H9 (cell line): ENCODE measurements at regions not wholly inside any gene's neighbourhood (a gene's known extent, or its start where the extent isn't known, plus 50 kb on each side); places are given as distances from the start of the nearest gene placed in this dataset.

Experiments
- DNase-seq: peaks from one replicate; pipeline ENCODE4 v3.0.0-alpha.2; 2017
- H2AFZ ChIP-seq: one replicate; pipeline ENCODE4 v1.6.1; 2013; ENCODE audit warnings: mild to moderate bottlenecking, low read length, control low read depth, moderate library complexity
- H2AK5ac ChIP-seq: 2 replicates; pipeline ENCODE4 v1.6.1; 2013; ENCODE audit warnings: low read length, control low read depth, mixed read lengths; ENCODE audit not compliant: insufficient read length
- H2BK120ac ChIP-seq: one replicate; pipeline ENCODE4 v1.6.1; 2013; ENCODE audit warnings: low read depth, mild to moderate bottlenecking, low read length, control low read depth, inconsistent platforms; ENCODE audit not compliant: poor library complexity, severe bottlenecking
- H2BK12ac ChIP-seq: 2 replicates; pipeline ENCODE4 v1.6.1; 2013; ENCODE audit warnings: low read length, control low read depth, mixed read lengths, low read depth; ENCODE audit not compliant: insufficient read length
- H2BK15ac ChIP-seq: 2 replicates; pipeline ENCODE4 v1.6.1; 2013; ENCODE audit warnings: low read depth, low read length, control low read depth
- H2BK20ac ChIP-seq: one replicate; pipeline ENCODE4 v1.6.1; 2013; ENCODE audit warnings: low read depth, mild to moderate bottlenecking, low read length, control low read depth, inconsistent platforms; ENCODE audit not compliant: poor library complexity, severe bottlenecking
- H2BK5ac ChIP-seq: 2 replicates; pipeline ENCODE4 v1.6.1; 2013; ENCODE audit warnings: low read length, control low read depth, mixed read lengths; ENCODE audit not compliant: insufficient read length
- H3K14ac ChIP-seq: 2 replicates; pipeline ENCODE4 v1.6.1; 2013; ENCODE audit warnings: low read length, control low read depth; ENCODE audit not compliant: insufficient read depth
- H3K18ac ChIP-seq: 2 replicates; pipeline ENCODE4 v1.6.1; 2013; ENCODE audit warnings: low read depth, mild to moderate bottlenecking, mixed read lengths, low read length, control low read depth; ENCODE audit not compliant: insufficient read length
- H3K23ac ChIP-seq: 2 replicates; pipeline ENCODE4 v1.6.1; 2013; ENCODE audit warnings: low read length, control low read depth, mixed read lengths, low read depth; ENCODE audit not compliant: insufficient read length
- H3K23me2 ChIP-seq: 2 replicates; pipeline ENCODE4 v1.6.1; 2013; ENCODE audit warnings: low read depth, mild to moderate bottlenecking, mixed read lengths, low read length, control low read depth; ENCODE audit not compliant: insufficient read length, poor library complexity, severe bottlenecking
- H3K27ac ChIP-seq: 2 replicates; pipeline ENCODE4 v1.5.1; 2013; ENCODE audit warnings: low read length, control low read depth, mixed read lengths, low read depth; ENCODE audit not compliant: insufficient read length
- H3K27me3 ChIP-seq: 2 replicates; pipeline ENCODE4 v1.6.1; 2013; ENCODE audit warnings: low read length, control low read depth, inconsistent platforms; ENCODE audit not compliant: insufficient read depth
- H3K4ac ChIP-seq: 2 replicates; pipeline ENCODE4 v1.6.1; 2013; ENCODE audit warnings: low read depth, mild to moderate bottlenecking, control low read depth, inconsistent platforms, low read length, moderate library complexity
- H3K4me1 ChIP-seq: 2 replicates; pipeline ENCODE4 v1.6.1; 2013; ENCODE audit warnings: low read length, control low read depth, inconsistent platforms; ENCODE audit not compliant: insufficient read depth
- H3K4me2 ChIP-seq: 2 replicates; pipeline ENCODE4 v1.6.1; 2013; ENCODE audit warnings: low read length, control low read depth, mixed read lengths; ENCODE audit not compliant: insufficient read length, insufficient read depth
- H3K56ac ChIP-seq: 2 replicates; pipeline ENCODE4 v1.6.1; 2013; ENCODE audit warnings: low read depth, mild to moderate bottlenecking, mixed read lengths, low read length, control low read depth; ENCODE audit not compliant: insufficient read length
- H3K79me1 ChIP-seq: 2 replicates; pipeline ENCODE4 v1.6.1; 2013; ENCODE audit warnings: low read depth, mild to moderate bottlenecking, moderate library complexity, low read length, control low read depth, inconsistent platforms; ENCODE audit not compliant: insufficient read depth, poor library complexity, severe bottlenecking
- H3K79me2 ChIP-seq: 2 replicates; pipeline ENCODE4 v1.6.1; 2013; ENCODE audit warnings: low read length, control low read depth, inconsistent platforms; ENCODE audit not compliant: insufficient read depth
- H3K9ac ChIP-seq: 2 replicates; pipeline ENCODE4 v1.6.1; 2013; ENCODE audit warnings: low read length, control low read depth, mixed read lengths; ENCODE audit not compliant: insufficient read length; ENCODE audit errors: extremely low read depth
- H3K9me3 ChIP-seq: one replicate; pipeline ENCODE4 v1.6.1; 2013; ENCODE audit warnings: low read depth, low read length, inconsistent platforms; ENCODE audit not compliant: control insufficient read depth
- H3T11ph ChIP-seq: one replicate; pipeline ENCODE4 v1.6.1; 2013; ENCODE audit warnings: mild to moderate bottlenecking, low read length, control low read depth, inconsistent platforms
- H4K20me1 ChIP-seq: one replicate; pipeline ENCODE4 v1.6.1; 2013; ENCODE audit not compliant: control insufficient read depth, insufficient read length, insufficient read depth
- H4K5ac ChIP-seq: 2 replicates; pipeline ENCODE4 v1.6.1; 2013; ENCODE audit warnings: low read depth, mild to moderate bottlenecking, mixed read lengths, low read length, control low read depth; ENCODE audit not compliant: insufficient read length
- H4K8ac ChIP-seq: replicated peaks from 2 replicates; pipeline ENCODE4 v1.6.1; 2013; ENCODE audit warnings: low read length, control low read depth, mixed read lengths, low read depth; ENCODE audit not compliant: insufficient read length
- H4K91ac ChIP-seq: 2 replicates; pipeline ENCODE4 v1.6.1; 2013; ENCODE audit warnings: low read depth, mild to moderate bottlenecking, moderate library complexity, mixed read lengths, low read length, control low read depth; ENCODE audit not compliant: insufficient read length
- H3K27ac Mint-ChIP-seq, 3 experiments: 2 replicates in 2 of 3; 3 replicates in 1 of 3; pipeline ENCODE4 v1.8.0; 2020 to 2021; ENCODE audit warnings: mixed read lengths in 3 of 3, mild to moderate bottlenecking in 1 of 3, moderate library complexity in 1 of 3
- H3K27me3 Mint-ChIP-seq: 2 replicates; pipeline ENCODE4 v1.8.0; 2021; ENCODE audit warnings: low read depth, mild to moderate bottlenecking, moderate library complexity, mixed read lengths
- H3K36me3 Mint-ChIP-seq, 3 experiments: 2 replicates in 2 of 3; 3 replicates in 1 of 3; pipeline ENCODE4 v1.8.0; 2020 to 2021; ENCODE audit warnings: low read depth in 3 of 3, mixed read lengths in 3 of 3; ENCODE audit not compliant: insufficient read depth in 1 of 3
- H3K4me1 Mint-ChIP-seq, 2 experiments: 2 replicates each; pipeline ENCODE4 v1.8.0; 2020; ENCODE audit warnings: mixed read lengths in 2 of 2
- H3K4me3 Mint-ChIP-seq, 2 experiments: 2 replicates in 1 of 2; 3 replicates in 1 of 2; pipeline ENCODE4 v1.8.0; 2020 to 2021; ENCODE audit warnings: mild to moderate bottlenecking in 2 of 2, mixed read lengths in 2 of 2, moderate library complexity in 1 of 2
- H3K9me3 Mint-ChIP-seq, 2 experiments: 2 replicates in 1 of 2; 3 replicates in 1 of 2; pipeline ENCODE4 v1.8.0; 2020; ENCODE audit warnings: mild to moderate bottlenecking in 2 of 2, mixed read lengths in 2 of 2, moderate library complexity in 1 of 2
- CTCF ChIP-seq: fragments of 200-600 bp; sonication (generic); conservative IDR thresholded peaks from 3 replicates; pipeline ENCODE4 v1.8.0; 2021; ENCODE audit warnings: antibody characterized with exemption, mild to moderate bottlenecking
- WGBS: extraction: QIAGEN DNeasy Blood & Tissue Kit; methylation state at CpG from one replicate; pipeline ENCODE4 v1.1.7; 2013; ENCODE audit warnings: missing lambda C conversion rate, low lambda C conversion rate, mixed read lengths; ENCODE audit not compliant: insufficient read length; ENCODE audit errors: extremely low coverage; 5-methylcytosine and 5-hydroxymethylcytosine counted together

- Histone ChIP-seq H3K4me1 (0 out of 2 replicates have a peak, but pooled peaks cover 2% of the 10 kb centered on the region), H2AFZ (no peak overlapping the region), H3K27me3 (peaks cover 1% of the 10 kb centered on the region; the same call in 1 of the 2 replicates), H3K79me1 (no peaks in the 10 kb centered on the region), H3K4me2 (no peak overlapping the region), H2BK15ac (no peak overlapping the region), H3K4ac (no peak overlapping the region), H3K14ac (no peak overlapping the region), H3K23me2 (no peaks in the 10 kb centered on the region), H4K5ac (no peak overlapping the region), H4K8ac (no peak overlapping the region), H2BK20ac (no peak overlapping the region), H4K91ac (no peak overlapping the region), H4K20me1 (no peaks in the 10 kb centered on the region), H2BK5ac (no peak overlapping the region), H3T11ph (no peak overlapping the region), H2BK12ac (no peak overlapping the region), H3K79me2 (no peaks in the 10 kb centered on the region), H3K18ac (no peak overlapping the region), H3K23ac (no peak overlapping the region), H3K9ac (no peak overlapping the region), H2BK120ac (no peak overlapping the region), H2AK5ac (no peak overlapping the region), H3K56ac (no peak overlapping the region), H3K27ac (no peak overlapping the region), H3K9me3 (no peaks in the 10 kb centered on the region)
- Mint-ChIP-seq H3K27me3 (peaks cover 3% of the 10 kb centered on the region), H3K27ac (no peak overlapping the region), H3K4me3 (no peak overlapping the region), H3K4me1 (peaks cover 0 to 6% of the 10 kb centered on the region in 2 experiments; a peak in 1 of 4 replicates), H3K9me3 (peaks cover 8 to 14% of the 10 kb centered on the region in 2 experiments; a peak in 4 of 5 replicates), H3K36me3 (peaks cover 2 to 15% (median 9%) of the 10 kb centered on the region in 3 experiments; a peak in 4 of 7 replicates)
- WGBS, result no CpG with 5 or more reads among the region's 1 CpG
- no peak for DNase-seq
- no peak for TF ChIP-seq CTCF
These were observed 65.9 kb upstream of the GJA5 start for GRCh38 chr1:147826259-147826658.
